SK-N-SH (cell line): ENCODE measurements at regions not wholly inside any gene's neighbourhood (a gene's known extent, or its start where the extent isn't known, plus 50 kb on each side); places are given as distances from the start of the nearest gene placed in this dataset.

Experiments used
- CTCF ChIP-seq: fragments of 200-600 bp; sonication (generic); IDR thresholded peaks from 2 replicates; pipeline ENCODE4 v1.6.1; 2017; ENCODE audit warnings: antibody characterized with exemption, mild to moderate bottlenecking, moderate library complexity
- ELF1 ChIP-seq: IDR thresholded peaks from 2 replicates; pipeline ENCODE4 v1.4.0; 2012
- EP300 ChIP-seq, 2 experiments: IDR thresholded peaks; 2 replicates each; pipeline versions ENCODE4 v1.4.0 to v1.6.1; 2012; ENCODE audit warnings: borderline replicate concordance in 1 of 2, low read depth in 1 of 2, low read length in 1 of 2
- EZH2phosphoT487 ChIP-seq: fragments of 200-600 bp; sonication (generic); IDR thresholded peaks from 2 replicates; pipeline ENCODE4 v1.6.1; 2017; ENCODE audit warnings: low read depth, mixed run types, mild to moderate bottlenecking, antibody characterized with exemption, moderate library complexity, borderline replicate concordance
- FOXJ3 ChIP-seq: sonication (generic); formaldehyde crosslinking; IDR thresholded peaks from 2 replicates; pipeline ENCODE4 v1.5.1; 2020; ENCODE audit warnings: mild to moderate bottlenecking, missing genetic modification reagents
- FOXM1 ChIP-seq: IDR thresholded peaks from 2 replicates; pipeline ENCODE4 v1.4.0; 2012; ENCODE audit warnings: low read depth, mild to moderate bottlenecking
- GABPA ChIP-seq: IDR thresholded peaks from 2 replicates; pipeline ENCODE4 v1.4.0; 2012; ENCODE audit warnings: low read depth, mild to moderate bottlenecking
- MAX ChIP-seq: IDR thresholded peaks from 2 replicates; pipeline ENCODE4 v1.4.0; 2012; ENCODE audit warnings: low read depth
- RAD21 ChIP-seq: IDR thresholded peaks from 2 replicates; pipeline ENCODE4 v1.6.1; 2012; ENCODE audit warnings: mild to moderate bottlenecking, low read length
- SMC3 ChIP-seq: IDR thresholded peaks from 2 replicates; pipeline ENCODE4 v1.6.1; 2012; ENCODE audit warnings: low read depth, low read length, improper control_type of control experiment
- TCF12 ChIP-seq: IDR thresholded peaks from 2 replicates; pipeline ENCODE4 v1.4.0; 2012
- TEAD4 ChIP-seq: IDR thresholded peaks from 2 replicates; pipeline ENCODE4 v1.4.0; 2012; ENCODE audit warnings: mild to moderate bottlenecking, borderline replicate concordance; ENCODE audit not compliant: insufficient read depth
- USF2 ChIP-seq: fragments of 150-350 bp; IDR thresholded peaks from 2 replicates; pipeline ENCODE4 v1.6.1; 2017; ENCODE audit warnings: antibody characterized with exemption, low read length, low read depth, borderline replicate concordance
- YY1 ChIP-seq: IDR thresholded peaks from 2 replicates; pipeline ENCODE4 v1.4.0; 2012; ENCODE audit warnings: low read depth, mild to moderate bottlenecking

- TF ChIP-seq CTCF (no peak), FOXJ3 (no peak), MAX (no peak), EP300 (IDR thresholded peaks at IDR 0.05; ENCODE audit: borderline replicate concordance in 1 of 2, low read depth in 1 of 2, low read length in 1 of 2) (0 out of 4 replicates have a peak, but pooled peaks of 1 of the 2 experiments have one; percentile 26), USF2 (no peak), FOXM1 (no peak), SMC3 (no peak), ELF1 (no peak), TEAD4 (no peak), YY1 (no peak), RAD21 (no peak), TCF12 (peak; percentile 24; the same call in 1 of the 2 replicates), EZH2phosphoT487 (no peak), GABPA (no peak)
These were observed 427.6 kb downstream of the SPRY2 start for GRCh38 chr13:79913141-79913827.
